ENCODE measurements at regions not wholly inside any gene's neighbourhood (a gene's known extent, or its start where the extent isn't known, plus 50 kb on each side); places are given as distances from the start of the nearest gene placed in this dataset.

- ATAC-seq, result no peak
- no peak for TF ChIP-seq PPARA (CRISPR knock-in tag; IDR thresholded peaks at IDR 0.05; ENCODE audit: borderline replicate concordance)
- TF ChIP-seq CSRNP3 (CRISPR knock-in tag; IDR thresholded peaks at IDR 0.05), result no peak
- no peak for TF ChIP-seq CREB5 (CRISPR knock-in tag; IDR thresholded peaks at IDR 0.05; ENCODE audit: low read depth)
- TF ChIP-seq BACH2 (CRISPR knock-in tag; IDR thresholded peaks at IDR 0.05; ENCODE audit: borderline replicate concordance), result no peak
- TF ChIP-seq ZFP30 (CRISPR knock-in tag; IDR thresholded peaks at IDR 0.05), result no peak
- no peak for TF ChIP-seq SNAI2 (CRISPR knock-in tag; IDR thresholded peaks at IDR 0.05)
- no peak for TF ChIP-seq OSR1 (CRISPR knock-in tag; IDR thresholded peaks at IDR 0.05)
- no peak for TF ChIP-seq POU6F1 (CRISPR knock-in tag; IDR thresholded peaks at IDR 0.05; ENCODE audit: borderline replicate concordance, low read depth)
- TF ChIP-seq RARB (CRISPR knock-in tag; IDR thresholded peaks at IDR 0.05), result no peak
- no peak for TF ChIP-seq GLIS3 (CRISPR knock-in tag; IDR thresholded peaks at IDR 0.05)
Observed at GRCh38 chr4:124807421-124807820, 94.9 kb upstream of the ANKRD50 start.

GRCh38 chr4:124806403-124806802, 93.9 kb upstream of the ANKRD50 start:
- no peak for TF ChIP-seq CSDC2 (CRISPR knock-in tag; IDR thresholded peaks at IDR 0.05)
- no peak for TF ChIP-seq ZNF565 (CRISPR knock-in tag; conservative IDR thresholded peaks at IDR 0.05; ENCODE audit: low read depth)
- TF ChIP-seq PPARA (CRISPR knock-in tag; IDR thresholded peaks at IDR 0.05; ENCODE audit: borderline replicate concordance), result no peak
- no peak for TF ChIP-seq GLIS3 (CRISPR knock-in tag; IDR thresholded peaks at IDR 0.05)
- no peak for TF ChIP-seq ZNF8 (CRISPR knock-in tag; IDR thresholded peaks at IDR 0.05)
- no peak for TF ChIP-seq ZFP30 (CRISPR knock-in tag; IDR thresholded peaks at IDR 0.05)
- ATAC-seq, result no peak

GRCh38 chr4:124804584-124804983, 92.1 kb upstream of the ANKRD50 start:
- TF ChIP-seq ZNF565 (CRISPR knock-in tag; conservative IDR thresholded peaks at IDR 0.05; ENCODE audit: low read depth) (no peak), ESRRG (CRISPR knock-in tag; IDR thresholded peaks at IDR 0.05) (no peak), ZFP3 (CRISPR knock-in tag; IDR thresholded peaks at IDR 0.05) (no peak), PPARA (CRISPR knock-in tag; IDR thresholded peaks at IDR 0.05; ENCODE audit: borderline replicate concordance) (no peak), ZC3H10 (CRISPR knock-in tag; IDR thresholded peaks at IDR 0.05) (no peak), ISL1 (CRISPR knock-in tag; IDR thresholded peaks at IDR 0.05) (no peak), PATZ1 (CRISPR knock-in tag; IDR thresholded peaks at IDR 0.05; ENCODE audit: borderline replicate concordance) (no peak), ZFP30 (CRISPR knock-in tag; IDR thresholded peaks at IDR 0.05) (no peak), CSRNP3 (CRISPR knock-in tag; IDR thresholded peaks at IDR 0.05) (no peak), POU6F1 (CRISPR knock-in tag; IDR thresholded peaks at IDR 0.05; ENCODE audit: borderline replicate concordance, low read depth) (no peak), GLIS3 (CRISPR knock-in tag; IDR thresholded peaks at IDR 0.05) (no peak), TOX (CRISPR knock-in tag; IDR thresholded peaks at IDR 0.05; ENCODE audit: borderline replicate concordance) (no peak), TSHZ2 (CRISPR knock-in tag; IDR thresholded peaks at IDR 0.05) (no peak), BACH2 (CRISPR knock-in tag; IDR thresholded peaks at IDR 0.05; ENCODE audit: borderline replicate concordance) (no peak), RARB (CRISPR knock-in tag; IDR thresholded peaks at IDR 0.05) (no peak), ARNTL (CRISPR knock-in tag; IDR thresholded peaks at IDR 0.05; ENCODE audit: borderline replicate concordance, low read depth) (no peak), SNAI2 (CRISPR knock-in tag; IDR thresholded peaks at IDR 0.05) (no peak), CREB5 (CRISPR knock-in tag; IDR thresholded peaks at IDR 0.05; ENCODE audit: low read depth) (no peak), TCF4 (CRISPR knock-in tag; IDR thresholded peaks at IDR 0.05; ENCODE audit: borderline replicate concordance) (no peak)
- ATAC-seq, result peak; percentile 46; the same call in 1 of the 3 replicates
